GM12865 (cell line): ENCODE measurements at regions not wholly inside any gene's neighbourhood (a gene's known extent, or its start where the extent isn't known, plus 50 kb on each side); places are given as distances from the start of the nearest gene placed in this dataset.
A peak's percentile ranks its signal among the peaks of the same experiment; 100 is the strongest.

ENCODE experiments used
- DNase-seq: peaks from one replicate; pipeline ENCODE4 v3.0.0; 2010; ENCODE audit warnings: low read depth
- H3K4me3 ChIP-seq: 2 replicates; pipeline ENCODE4 v1.5.1; 2011; ENCODE audit warnings: mild to moderate bottlenecking, low read depth, low read length, control low read depth
- TF ChIP-seq, protein P1 (sequence below): IDR thresholded peaks from 2 replicates; pipeline ENCODE4 v1.5.1; 2011; ENCODE audit warnings: low read length, control low read depth, low read depth, inconsistent platforms; ENCODE audit not compliant: insufficient read depth; ENCODE audit errors: missing control alignments

DNA sequence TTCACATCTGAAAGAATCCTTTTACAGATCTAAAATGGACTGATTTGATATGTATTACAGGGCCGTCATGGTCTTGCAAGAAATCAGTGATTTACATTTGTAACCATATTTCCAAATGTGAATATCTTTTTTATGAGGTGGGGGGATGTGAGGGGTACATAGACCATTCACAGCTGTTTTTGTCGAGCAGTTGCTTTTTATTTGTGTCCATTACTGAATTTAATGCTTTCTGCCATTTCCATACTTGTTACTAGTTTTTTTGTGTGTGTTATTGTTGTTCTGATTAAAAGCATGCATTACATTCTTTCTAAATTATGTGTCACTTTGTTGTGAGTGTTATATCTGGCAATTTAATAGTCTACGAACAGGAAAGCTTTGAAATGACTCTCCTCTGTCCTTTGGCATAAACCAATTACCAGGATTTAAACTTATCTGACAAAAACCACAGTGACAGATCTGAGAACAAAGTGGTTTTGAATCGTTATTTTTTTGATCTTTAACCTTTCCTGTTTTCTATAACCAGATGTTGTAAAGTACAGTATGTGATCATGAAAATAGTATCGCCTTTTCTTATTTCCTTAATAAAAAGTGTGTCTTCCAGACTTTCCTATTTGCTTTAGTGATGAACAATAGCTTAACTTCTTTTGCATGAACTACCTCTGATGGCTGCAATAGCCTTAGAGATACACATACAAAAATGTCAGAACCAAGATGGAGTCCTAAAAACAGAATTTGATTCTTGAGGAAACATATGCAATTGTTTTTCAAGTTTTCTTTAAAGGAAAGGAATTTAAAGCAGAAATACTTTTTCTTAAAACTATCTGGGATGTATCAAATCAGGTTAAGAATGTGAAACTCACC is 354.2 kb upstream of the ACVR2A start:
- peak; percentile 10 for DNase-seq
- no peak overlapping the region for H3K4me3 ChIP-seq
- TF ChIP-seq, protein P1, sequence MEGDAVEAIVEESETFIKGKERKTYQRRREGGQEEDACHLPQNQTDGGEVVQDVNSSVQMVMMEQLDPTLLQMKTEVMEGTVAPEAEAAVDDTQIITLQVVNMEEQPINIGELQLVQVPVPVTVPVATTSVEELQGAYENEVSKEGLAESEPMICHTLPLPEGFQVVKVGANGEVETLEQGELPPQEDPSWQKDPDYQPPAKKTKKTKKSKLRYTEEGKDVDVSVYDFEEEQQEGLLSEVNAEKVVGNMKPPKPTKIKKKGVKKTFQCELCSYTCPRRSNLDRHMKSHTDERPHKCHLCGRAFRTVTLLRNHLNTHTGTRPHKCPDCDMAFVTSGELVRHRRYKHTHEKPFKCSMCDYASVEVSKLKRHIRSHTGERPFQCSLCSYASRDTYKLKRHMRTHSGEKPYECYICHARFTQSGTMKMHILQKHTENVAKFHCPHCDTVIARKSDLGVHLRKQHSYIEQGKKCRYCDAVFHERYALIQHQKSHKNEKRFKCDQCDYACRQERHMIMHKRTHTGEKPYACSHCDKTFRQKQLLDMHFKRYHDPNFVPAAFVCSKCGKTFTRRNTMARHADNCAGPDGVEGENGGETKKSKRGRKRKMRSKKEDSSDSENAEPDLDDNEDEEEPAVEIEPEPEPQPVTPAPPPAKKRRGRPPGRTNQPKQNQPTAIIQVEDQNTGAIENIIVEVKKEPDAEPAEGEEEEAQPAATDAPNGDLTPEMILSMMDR = no peak

DNA sequence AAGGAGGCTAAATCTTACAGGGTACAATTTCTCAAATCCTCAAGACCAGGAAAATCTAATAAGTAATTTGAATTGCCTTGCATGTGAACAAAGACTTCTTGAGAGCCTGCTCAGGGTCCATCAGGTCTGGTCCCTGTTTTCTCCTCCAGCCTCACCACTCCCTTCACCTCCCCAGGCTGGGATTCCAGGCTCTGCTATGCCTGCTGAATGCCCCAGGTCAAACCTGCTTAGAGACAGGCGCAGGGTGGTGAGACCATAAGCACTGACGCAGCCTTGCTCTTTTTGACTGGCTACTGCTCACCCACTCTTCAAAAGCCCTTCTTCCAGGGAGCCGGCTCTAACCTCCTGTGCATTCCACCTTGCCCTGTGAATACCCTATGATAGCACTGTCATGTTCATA is 356.4 kb upstream of the ACVR2A start:
- DNase-seq = no peak
- no peak overlapping the region for H3K4me3 ChIP-seq
- TF ChIP-seq, protein P1 = no peak

DNA sequence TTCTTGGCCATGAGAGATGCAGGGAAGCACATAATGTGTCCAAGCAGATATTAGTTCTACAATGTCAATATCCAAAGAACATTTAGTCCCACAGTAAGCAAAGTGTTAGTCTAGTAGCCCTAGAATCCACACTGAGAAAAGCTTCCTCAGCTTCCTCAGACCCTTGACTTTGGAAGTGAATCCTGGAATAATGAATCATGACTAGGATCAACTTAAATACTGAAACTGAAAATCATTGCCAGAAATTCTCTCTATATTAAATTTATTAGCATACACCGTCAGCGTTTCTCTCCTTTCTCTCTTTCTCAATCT is 356.9 kb upstream of the ACVR2A start:
- TF ChIP-seq, protein P1 = no peak
- no peak for DNase-seq
- H3K4me3 ChIP-seq = no peak overlapping the region

DNA sequence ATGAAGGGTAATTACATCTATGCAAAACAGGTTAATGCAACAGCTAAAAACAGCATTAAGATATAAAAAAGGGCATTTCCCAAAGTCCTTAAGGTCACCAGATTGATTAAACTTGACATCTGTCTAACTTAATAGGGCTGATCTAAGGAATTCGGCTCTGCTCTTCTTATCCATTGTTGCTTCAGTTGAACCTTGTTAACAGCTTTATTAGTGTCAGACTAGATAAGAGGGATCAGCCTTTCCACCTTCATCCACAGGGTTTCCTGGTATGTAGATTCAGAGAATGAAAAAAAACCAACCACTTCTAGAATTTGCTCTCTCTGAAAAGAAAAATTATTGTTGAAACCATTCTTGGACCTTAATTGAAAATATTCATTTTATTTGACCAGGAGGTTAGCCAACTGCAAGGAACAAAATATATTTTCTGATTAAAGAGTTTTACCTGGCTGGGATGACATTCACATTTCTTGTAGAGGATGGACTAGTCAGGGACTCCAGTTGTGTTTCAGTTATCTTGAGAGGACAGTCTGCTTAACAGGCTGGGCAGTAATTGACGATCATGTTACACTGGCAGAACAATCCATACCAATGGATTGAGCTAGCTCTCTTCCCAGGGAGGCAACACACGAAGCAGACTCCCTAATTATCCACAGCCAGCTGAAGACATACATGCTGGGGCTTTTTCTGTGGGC is 357.4 kb upstream of the ACVR2A start:
- no peak overlapping the region for H3K4me3 ChIP-seq
- no peak for DNase-seq
- TF ChIP-seq, protein P1 = no peak

DNA sequence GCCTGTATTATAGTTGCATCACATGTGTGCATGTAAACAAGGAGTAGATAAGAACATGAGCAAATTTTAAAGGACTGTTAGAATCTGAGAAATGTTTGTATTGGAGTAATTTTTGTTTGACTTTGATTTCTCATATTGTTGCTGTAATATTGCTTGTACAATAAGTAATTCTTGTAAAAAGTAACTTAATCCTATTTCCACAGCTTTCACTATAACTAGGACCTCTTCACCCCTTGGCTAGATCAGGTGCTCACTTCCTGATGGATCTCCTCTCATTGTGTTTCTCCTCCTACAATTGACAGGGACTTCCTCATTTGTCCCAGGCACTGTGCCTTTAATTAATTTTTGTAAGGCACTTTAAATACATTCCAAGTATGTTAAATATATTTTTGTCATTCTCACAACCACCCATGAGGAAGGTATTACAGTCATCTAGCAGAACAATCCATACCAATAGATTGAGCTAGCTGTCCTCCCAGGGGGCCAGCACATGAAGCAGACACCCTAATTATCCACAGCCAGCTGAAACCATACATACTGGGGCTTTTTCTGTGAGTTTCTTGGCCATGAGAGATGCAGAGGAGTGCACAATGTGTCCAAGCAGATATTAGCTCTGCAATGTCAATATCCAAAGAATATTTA is 359.5 kb upstream of the ACVR2A start:
- H3K4me3 ChIP-seq = no peak overlapping the region
- TF ChIP-seq, protein P1 = no peak
- no peak for DNase-seq

DNA sequence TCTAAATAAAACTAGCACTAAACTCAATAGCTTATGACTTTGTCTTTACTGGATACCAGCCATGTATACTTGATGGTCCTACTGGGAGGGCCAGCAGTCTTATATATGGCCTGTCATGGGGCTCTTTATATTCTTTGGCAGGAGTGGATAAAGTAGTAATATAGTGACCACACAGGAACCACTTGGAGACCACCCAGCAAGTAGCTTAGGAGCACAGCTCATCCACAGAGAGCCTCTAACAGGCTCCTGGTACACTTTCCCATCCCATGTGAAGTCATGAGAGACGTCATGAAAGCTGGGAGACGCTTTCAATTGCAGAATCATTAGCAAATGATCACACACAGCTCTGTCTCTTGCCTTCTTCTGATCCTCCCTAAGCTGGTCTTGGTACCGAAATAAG is 360.9 kb upstream of the ACVR2A start:
- DNase-seq = no peak
- no peak overlapping the region for H3K4me3 ChIP-seq
- TF ChIP-seq, protein P1 = no peak
